HG03045 (cell line): ENCODE measurements at regions not wholly inside any gene's neighbourhood (a gene's known extent, or its start where the extent isn't known, plus 50 kb on each side); places are given as distances from the start of the nearest gene placed in this dataset.

Experiments used
- ATAC-seq: cut with Tn5 transposase; IDR thresholded peaks from one replicate; pipeline ENCODE4 v1.9.1; 2021; ENCODE audit warnings: mild to moderate bottlenecking, moderate library complexity; ENCODE audit not compliant: unreplicated experiment

- no peak for ATAC-seq
Measured at GRCh38 chr22:49627217-49628181, 200.2 kb downstream of the BRD1 start.

- no peak for ATAC-seq
Measured at GRCh38 chr22:49626361-49627216, 201.1 kb downstream of the BRD1 start.

GRCh38 chr22:49624421-49625177, 203.1 kb downstream of the BRD1 start:
- no peak for ATAC-seq

GRCh38 chr22:49623715-49624114, 204.0 kb downstream of the BRD1 start:
- no peak for ATAC-seq

GRCh38 chr22:49623176-49623575, 204.5 kb downstream of the BRD1 start:
- no peak for ATAC-seq

- ATAC-seq = no peak
Measured at GRCh38 chr22:49622241-49623105, 205.2 kb downstream of the BRD1 start.

- no peak for ATAC-seq
Measured at GRCh38 chr22:49621601-49622210, 206.0 kb downstream of the BRD1 start.

GRCh38 chr22:49620666-49621065, 207.0 kb downstream of the BRD1 start:
- no peak for ATAC-seq

GRCh38 chr22:49620003-49620556, 207.6 kb downstream of the BRD1 start:
- ATAC-seq = no peak

- no peak for ATAC-seq
Measured at GRCh38 chr22:49619301-49619700, 208.4 kb downstream of the BRD1 start.

- no peak for ATAC-seq
Measured at GRCh38 chr22:49618677-49618953, 209.1 kb downstream of the BRD1 start.

- ATAC-seq = no peak
Measured at GRCh38 chr22:49617866-49618676, 209.6 kb downstream of the BRD1 start.

GRCh38 chr22:49617264-49617663, 210.4 kb downstream of the BRD1 start:
- ATAC-seq = no peak

- no peak for ATAC-seq
Measured at GRCh38 chr22:49616356-49617231, 211.1 kb downstream of the BRD1 start.

- no peak for ATAC-seq
Measured at GRCh38 chr22:49614966-49615965, 212.4 kb downstream of the BRD1 start.

GRCh38 chr22:49613511-49614270, 214.0 kb downstream of the BRD1 start:
- ATAC-seq = no peak
